Activated CD4-positive, alpha-beta T cell treated with anti-CD3 and anti-CD28 coated beads for 36 hours (primary cell): ENCODE measurements at regions not wholly inside any gene's neighbourhood (a gene's known extent, or its start where the extent isn't known, plus 50 kb on each side); places are given as distances from the start of the nearest gene placed in this dataset.
"Not testable (repeated sequence)": the region's sequence is repeated elsewhere in the genome, so short reads cannot be mapped to it uniquely, and the experiment has no call there.

ENCODE experiments used
- ATAC-seq: fragments of 200-7000 bp; cut with Tn5 transposase; one replicate; pipeline ENCODE4 v1.10.0; 2021; ENCODE audit warnings: mild to moderate bottlenecking, moderate library complexity
- CTCF ChIA-PET: fragments of 350-600 bp; sonication (Branson Sonifier 250); formaldehyde crosslinking; loops from one replicate; lab custom pipeline; 2021; ENCODE audit warnings: antibody characterized with exemption; lab: Charles Lee
- POLR2A ChIA-PET: fragments of 350-600 bp; sonication (Branson Sonifier 250); formaldehyde crosslinking; loops from one replicate; lab custom pipeline; 2021; ENCODE audit warnings: antibody characterized with exemption, inconsistent platforms; lab: Charles Lee
- DNase-seq: peaks from one replicate; pipeline ENCODE4 v3.0.0-alpha.2; 2020
- H3K27ac Mint-ChIP-seq: one replicate; pipeline ENCODE4 v1.8.0; 2021; ENCODE audit warnings: mixed read lengths
- H3K27me3 Mint-ChIP-seq: one replicate; pipeline ENCODE4 v1.8.0; 2021; ENCODE audit warnings: mixed read lengths
- H3K36me3 Mint-ChIP-seq: one replicate; pipeline ENCODE4 v1.8.0; 2021; ENCODE audit warnings: low read depth, mixed read lengths
- H3K4me1 Mint-ChIP-seq: one replicate; pipeline ENCODE4 v1.8.0; 2021; ENCODE audit warnings: mixed read lengths
- H3K4me3 Mint-ChIP-seq: one replicate; pipeline ENCODE4 v1.8.0; 2021; ENCODE audit warnings: mild to moderate bottlenecking, moderate library complexity, mixed read lengths
- H3K9me3 Mint-ChIP-seq: one replicate; pipeline ENCODE4 v1.8.0; 2021; ENCODE audit warnings: low read depth, mixed read lengths
- intact Hi-C, 2 experiments: fragments of 100-400 bp; cut with DNase I in 1 of 2; cut with micrococcal nuclease in 1 of 2; formaldehyde crosslinking; loops; one replicate each; pipeline versions ENCODE4 v1.14.2 to v1.15.1; 2022 to 2024; cut with DNase I, micrococcal nuclease

GRCh38 chr17:54372069-54372749 lies 528.4 kb upstream of the TOM1L1 start:
- no peaks in the 10 kb centered on the region for H3K4me1 Mint-ChIP-seq
- POLR2A ChIA-PET = interaction anchor here (0.7 kb wide), 1 partner anchor 123 kb away, joined by 4 read pairs; no protein-coding TSS in a partner anchor
- CTCF ChIA-PET = interaction anchor here (1.0 kb wide), 1 partner anchor 186 kb away, joined by 4 read pairs; no protein-coding TSS in a partner anchor
- no peaks in the 10 kb centered on the region for H3K27me3 Mint-ChIP-seq
- no peak for DNase-seq
- H3K9me3 Mint-ChIP-seq = peaks cover 5% of the 10 kb centered on the region
- no peak for ATAC-seq
- H3K36me3 Mint-ChIP-seq = no peaks in the 10 kb centered on the region
- no peak overlapping the region for H3K27ac Mint-ChIP-seq
- intact Hi-C loops = no loop called here
- H3K4me3 Mint-ChIP-seq = no peak overlapping the region

- Mint-ChIP-seq H3K9me3 (peaks cover 7% of the 10 kb centered on the region), H3K4me3 (no peak overlapping the region), H3K27me3 (no peaks in the 10 kb centered on the region), H3K36me3 (no peaks in the 10 kb centered on the region), H3K27ac (no peak overlapping the region), H3K4me1 (no peaks in the 10 kb centered on the region)
- ChIA-PET CTCF (interaction anchor here (0.7 to 2.0 kb wide), 2 partner anchors 11 to 44 kb away, joined by 4 read pairs; no protein-coding TSS in a partner anchor), POLR2A (no interaction called here)
- DNase-seq (no peak), ATAC-seq (no peak)
- intact Hi-C loops = no loop called here
Observed at GRCh38 chr17:54373970-54374369, 526.7 kb upstream of the TOM1L1 start.

- DNase-seq, CTCF ChIA-PET, ATAC-seq, H3K36me3 Mint-ChIP-seq, H3K4me3 Mint-ChIP-seq, H3K27ac Mint-ChIP-seq, intact Hi-C loops, H3K27me3 Mint-ChIP-seq, H3K4me1 Mint-ChIP-seq, POLR2A ChIA-PET, H3K9me3 Mint-ChIP-seq: not testable (repeated sequence)
Observed at GRCh38 chr17:54376409-54376808, 524.2 kb upstream of the TOM1L1 start.

GRCh38 chr17:54381482-54381881 lies 519.2 kb upstream of the TOM1L1 start:
- Mint-ChIP-seq H3K27ac (no peak overlapping the region), H3K4me1 (no peaks in the 10 kb centered on the region), H3K9me3 (peaks cover 17% of the 10 kb centered on the region), H3K36me3 (no peaks in the 10 kb centered on the region), H3K4me3 (no peak overlapping the region), H3K27me3 (no peaks in the 10 kb centered on the region)
- DNase-seq = no peak
- intact Hi-C loops = no loop called here
- no peak for ATAC-seq
- CTCF ChIA-PET = no interaction called here
- POLR2A ChIA-PET = no interaction called here

- Mint-ChIP-seq H3K36me3 (no peaks in the 10 kb centered on the region), H3K4me3 (no peak overlapping the region), H3K27me3 (no peaks in the 10 kb centered on the region), H3K4me1 (no peaks in the 10 kb centered on the region), H3K9me3 (peaks cover 11% of the 10 kb centered on the region), H3K27ac (no peak overlapping the region)
- ATAC-seq = no peak
- no peak for DNase-seq
- POLR2A ChIA-PET = no interaction called here
- intact Hi-C loops = no loop called here
- CTCF ChIA-PET = no interaction called here
Observed at GRCh38 chr17:54404259-54404658, 496.4 kb upstream of the TOM1L1 start.

- CTCF ChIA-PET = no interaction called here
Observed at GRCh38 chr17:54405826-54406225, 494.8 kb upstream of the TOM1L1 start.

GRCh38 chr17:54408731-54409130 lies 491.9 kb upstream of the TOM1L1 start:
- Mint-ChIP-seq H3K4me3 (no peak overlapping the region), H3K9me3 (peaks cover 11% of the 10 kb centered on the region), H3K27me3 (no peaks in the 10 kb centered on the region), H3K4me1 (no peaks in the 10 kb centered on the region), H3K36me3 (no peaks in the 10 kb centered on the region), H3K27ac (no peak overlapping the region)
- ChIA-PET POLR2A (no interaction called here), CTCF (no interaction called here)
- intact Hi-C loops = no loop called here
- DNase-seq (no peak), ATAC-seq (no peak)

More at GRCh38 chr17:54405826-54406225, 494.8 kb upstream of the TOM1L1 start:
- intact Hi-C loops = no loop called here
- H3K27me3 Mint-ChIP-seq = no peaks in the 10 kb centered on the region
- H3K4me3 Mint-ChIP-seq = no peak overlapping the region
- H3K27ac Mint-ChIP-seq = no peak overlapping the region
- H3K4me1 Mint-ChIP-seq = no peaks in the 10 kb centered on the region
- no peaks in the 10 kb centered on the region for H3K36me3 Mint-ChIP-seq
- DNase-seq = no peak
- POLR2A ChIA-PET = no interaction called here
- peaks cover 11% of the 10 kb centered on the region for H3K9me3 Mint-ChIP-seq
- ATAC-seq = no peak

GRCh38 chr17:54418467-54418866 lies 482.2 kb upstream of the TOM1L1 start:
- no peaks in the 10 kb centered on the region for H3K27me3 Mint-ChIP-seq
- ATAC-seq = no peak
- no peaks in the 10 kb centered on the region for H3K4me1 Mint-ChIP-seq
- intact Hi-C loops = no loop called here
- CTCF ChIA-PET = interaction anchor here (0.6 kb wide), 1 partner anchor 44 kb away, joined by 4 read pairs; no protein-coding TSS in a partner anchor
- H3K9me3 Mint-ChIP-seq = peaks cover 9% of the 10 kb centered on the region
- DNase-seq = no peak
- no peaks in the 10 kb centered on the region for H3K36me3 Mint-ChIP-seq
- no peak overlapping the region for H3K27ac Mint-ChIP-seq
- H3K4me3 Mint-ChIP-seq = no peak overlapping the region
- POLR2A ChIA-PET = no interaction called here

- H3K27me3 Mint-ChIP-seq = no peaks in the 10 kb centered on the region
- intact Hi-C loops = no loop called here
Observed at GRCh38 chr17:54425671-54426070, 475.0 kb upstream of the TOM1L1 start.

GRCh38 chr17:54426296-54426886 lies 474.3 kb upstream of the TOM1L1 start:
- ChIA-PET POLR2A (no interaction called here), CTCF (interaction anchor here (1.2 kb wide), 1 partner anchor 9 kb away, joined by 3 read pairs; no protein-coding TSS in a partner anchor)
- Mint-ChIP-seq H3K27me3 (no peaks in the 10 kb centered on the region), H3K36me3 (no peaks in the 10 kb centered on the region), H3K27ac (no peak overlapping the region), H3K4me1 (no peaks in the 10 kb centered on the region), H3K9me3 (peaks cover 11% of the 10 kb centered on the region), H3K4me3 (no peak overlapping the region)
- DNase-seq = no peak
- intact Hi-C loops = no loop called here
- no peak for ATAC-seq

More at GRCh38 chr17:54425671-54426070, 475.0 kb upstream of the TOM1L1 start:
- no peak overlapping the region for H3K27ac Mint-ChIP-seq
- H3K4me1 Mint-ChIP-seq = no peaks in the 10 kb centered on the region
- no peak overlapping the region for H3K4me3 Mint-ChIP-seq
- POLR2A ChIA-PET = no interaction called here
- CTCF ChIA-PET = no interaction called here
- H3K36me3 Mint-ChIP-seq = no peaks in the 10 kb centered on the region
- H3K9me3 Mint-ChIP-seq = peaks cover 11% of the 10 kb centered on the region
- no peak for ATAC-seq
- DNase-seq = no peak

- intact Hi-C loops = no loop called here
- ATAC-seq = no peak
- H3K27ac Mint-ChIP-seq = no peak overlapping the region
- DNase-seq = no peak
- no peaks in the 10 kb centered on the region for H3K36me3 Mint-ChIP-seq
- no peak overlapping the region for H3K4me3 Mint-ChIP-seq
- POLR2A ChIA-PET = no interaction called here
- H3K4me1 Mint-ChIP-seq = no peaks in the 10 kb centered on the region
- H3K27me3 Mint-ChIP-seq = no peaks in the 10 kb centered on the region
- peaks cover 9% of the 10 kb centered on the region for H3K9me3 Mint-ChIP-seq
- CTCF ChIA-PET = no interaction called here
Observed at GRCh38 chr17:54435966-54436365, 464.7 kb upstream of the TOM1L1 start.

- Mint-ChIP-seq H3K4me1 (no peaks in the 10 kb centered on the region), H3K27me3 (no peaks in the 10 kb centered on the region), H3K9me3 (peaks cover 9% of the 10 kb centered on the region), H3K27ac (no peak overlapping the region), H3K36me3 (no peaks in the 10 kb centered on the region), H3K4me3 (no peak overlapping the region)
- POLR2A ChIA-PET = no interaction called here
- ATAC-seq (no peak), DNase-seq (no peak)
- intact Hi-C loops = no loop called here
- CTCF ChIA-PET = no interaction called here
Observed at GRCh38 chr17:54439816-54440215, 460.8 kb upstream of the TOM1L1 start.
